Left lung (tissue), 4 donors: ENCODE measurements at regions not wholly inside any gene's neighbourhood (a gene's known extent, or its start where the extent isn't known, plus 50 kb on each side); places are given as distances from the start of the nearest gene placed in this dataset.

Experiments used
- ATAC-seq: fragments of 200-7000 bp; cut with Tn5 transposase; one replicate; pipeline ENCODE4 v1.9.1; 2020; ENCODE audit warnings: moderate library complexity
- DNase-seq, 4 donors: peaks; one replicate each; pipeline ENCODE4 v3.0.0-alpha.2; 2013 to 2020
- H3K27ac ChIP-seq, 2 donors: fragments of 200-600 bp; sonication (generic) in 1 of 2; one replicate each; pipeline versions ENCODE4 v1.5.0 to v1.8.0; 2020 to 2021
- H3K27me3 ChIP-seq, 2 donors: fragments of 200-600 bp; sonication (generic) in 1 of 2; one replicate each; pipeline versions ENCODE4 v1.5.0 to v1.8.0; 2020 to 2021
- H3K36me3 ChIP-seq, 2 donors: fragments of 200-600 bp; sonication (generic) in 1 of 2; one replicate each; pipeline versions ENCODE4 v1.5.0 to v1.8.0; 2020 to 2021
- H3K4me1 ChIP-seq, 2 donors: fragments of 200-600 bp; one replicate each; pipeline ENCODE4 v1.8.0; 2021
- H3K4me3 ChIP-seq, 2 donors: fragments of 200-600 bp; sonication (generic) in 1 of 2; one replicate each; pipeline versions ENCODE4 v1.5.0 to v1.8.0; 2020 to 2021; ENCODE audit warnings: mild to moderate bottlenecking in 1 of 2
- H3K9me3 ChIP-seq, 2 donors: fragments of 200-600 bp; sonication (generic) in 1 of 2; one replicate each; pipeline versions ENCODE4 v1.5.0 to v1.8.0; 2020 to 2021
- intact Hi-C, 2 donors: fragments of 100-400 bp; cut with DNase I; formaldehyde crosslinking; loops; one replicate each; pipeline versions ENCODE4 v1.11.2 to v1.14.2; 2022
- TF ChIP-seq, protein P1 (sequence below), 2 donors: fragments of 200-600 bp; sonication (generic) in 1 of 2; IDR thresholded peaks; one replicate each; pipeline versions ENCODE4 v1.5.0 to v1.8.0; 2021; ENCODE audit warnings: antibody characterized with exemption in 2 of 2
- donor health status: DM: no; HTN: yes; CAD: no.
- donor health status: DM: no; HTN: no; CAD: no.

GRCh38 chr1:30058970-30059369 lies 664.4 kb downstream of the MATN1 start:
- peaks cover 0 to 24% of the 10 kb centered on the region in 2 donors for H3K27me3 ChIP-seq
- no peak overlapping the region for H3K27ac ChIP-seq
- intact Hi-C loops = no loop called here
- TF ChIP-seq, protein P1, sequence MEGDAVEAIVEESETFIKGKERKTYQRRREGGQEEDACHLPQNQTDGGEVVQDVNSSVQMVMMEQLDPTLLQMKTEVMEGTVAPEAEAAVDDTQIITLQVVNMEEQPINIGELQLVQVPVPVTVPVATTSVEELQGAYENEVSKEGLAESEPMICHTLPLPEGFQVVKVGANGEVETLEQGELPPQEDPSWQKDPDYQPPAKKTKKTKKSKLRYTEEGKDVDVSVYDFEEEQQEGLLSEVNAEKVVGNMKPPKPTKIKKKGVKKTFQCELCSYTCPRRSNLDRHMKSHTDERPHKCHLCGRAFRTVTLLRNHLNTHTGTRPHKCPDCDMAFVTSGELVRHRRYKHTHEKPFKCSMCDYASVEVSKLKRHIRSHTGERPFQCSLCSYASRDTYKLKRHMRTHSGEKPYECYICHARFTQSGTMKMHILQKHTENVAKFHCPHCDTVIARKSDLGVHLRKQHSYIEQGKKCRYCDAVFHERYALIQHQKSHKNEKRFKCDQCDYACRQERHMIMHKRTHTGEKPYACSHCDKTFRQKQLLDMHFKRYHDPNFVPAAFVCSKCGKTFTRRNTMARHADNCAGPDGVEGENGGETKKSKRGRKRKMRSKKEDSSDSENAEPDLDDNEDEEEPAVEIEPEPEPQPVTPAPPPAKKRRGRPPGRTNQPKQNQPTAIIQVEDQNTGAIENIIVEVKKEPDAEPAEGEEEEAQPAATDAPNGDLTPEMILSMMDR (IDR thresholded peaks at IDR 0.05) = no peak
- no peaks in the 10 kb centered on the region for H3K4me1 ChIP-seq
- ATAC-seq (peak; percentile 41), DNase-seq (no peak)
- H3K36me3 ChIP-seq = no peaks in the 10 kb centered on the region
- no peak overlapping the region for H3K4me3 ChIP-seq
- H3K9me3 ChIP-seq = no peaks in the 10 kb centered on the region

DNA sequence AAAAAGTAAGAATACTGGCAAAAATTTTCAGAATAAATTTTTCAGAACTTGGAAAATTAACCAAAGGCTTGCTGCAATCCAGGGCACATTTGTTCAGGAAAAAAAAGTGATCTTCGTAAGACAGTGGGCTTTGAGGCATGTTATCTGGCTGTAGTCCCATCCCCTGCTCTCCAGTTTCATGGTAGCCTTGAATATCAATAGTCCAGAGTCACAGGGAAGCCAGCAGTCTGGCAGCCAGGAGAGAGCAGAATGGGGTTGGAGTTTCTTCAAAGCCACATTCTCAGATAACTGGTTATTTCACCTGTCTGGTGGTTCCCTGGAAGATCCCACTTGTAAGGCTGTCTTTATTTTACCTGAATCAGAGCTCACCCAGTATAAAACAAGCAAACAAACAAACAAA lies 669.3 kb downstream of the MATN1 start:
- ATAC-seq (no peak), DNase-seq (no peak)
- no peak overlapping the region for H3K4me3 ChIP-seq
- no peak overlapping the region for H3K27ac ChIP-seq
- no peaks in the 10 kb centered on the region for H3K9me3 ChIP-seq
- no peaks in the 10 kb centered on the region for H3K36me3 ChIP-seq
- TF ChIP-seq, protein P1 (IDR thresholded peaks at IDR 0.05) = no peak
- no peaks in the 10 kb centered on the region for H3K4me1 ChIP-seq
- intact Hi-C loops = no loop called here
- H3K27me3 ChIP-seq = peaks cover 0 to 57% of the 10 kb centered on the region in 2 donors

DNA sequence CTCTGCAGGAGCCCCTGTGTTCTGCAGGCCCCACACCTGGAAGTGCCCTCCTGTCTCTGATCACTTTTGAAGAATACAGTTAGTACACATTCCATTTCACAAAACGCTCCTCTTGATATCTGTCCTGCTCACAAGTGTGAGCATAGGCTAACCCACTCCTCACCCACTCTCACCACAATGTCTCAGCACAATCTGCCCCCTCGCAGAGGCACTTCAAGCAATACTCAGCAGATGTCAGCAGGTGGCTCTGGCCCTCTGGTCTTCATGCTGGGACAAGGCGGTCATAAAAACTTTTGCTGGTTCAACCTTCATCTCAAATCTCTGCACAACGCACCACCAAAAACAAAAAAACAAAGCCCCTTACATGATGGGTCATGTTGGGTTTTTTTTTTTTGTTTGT lies 671.2 kb downstream of the MATN1 start:
- TF ChIP-seq, protein P1 (IDR thresholded peaks at IDR 0.05) = no peak
- no peaks in the 10 kb centered on the region for H3K4me1 ChIP-seq
- H3K27ac ChIP-seq = no peak overlapping the region
- DNase-seq (no peak), ATAC-seq (no peak)
- H3K27me3 ChIP-seq = peaks cover 0 to 54% of the 10 kb centered on the region in 2 donors
- no peaks in the 10 kb centered on the region for H3K36me3 ChIP-seq
- intact Hi-C loops = no loop called here
- no peaks in the 10 kb centered on the region for H3K9me3 ChIP-seq
- H3K4me3 ChIP-seq = no peak overlapping the region

DNA sequence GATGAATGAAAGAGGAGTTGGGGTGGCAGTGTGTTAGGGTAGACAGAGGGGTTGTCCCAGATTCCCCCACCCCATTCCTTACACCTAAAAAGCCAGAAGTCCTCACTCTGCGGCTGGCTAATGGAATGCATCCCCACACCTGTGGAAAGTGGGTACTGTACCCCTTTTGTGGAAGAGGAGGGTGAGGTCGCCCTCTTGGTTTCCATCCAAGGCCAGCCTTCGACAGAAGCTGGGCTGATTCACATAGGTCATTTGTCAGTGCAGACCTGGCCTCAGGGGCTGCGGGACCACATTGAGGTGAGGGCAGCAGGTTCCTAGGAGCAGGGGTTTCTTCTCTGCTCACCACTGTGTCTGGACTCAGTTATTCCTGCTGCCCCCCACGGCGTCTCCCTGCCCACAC lies 671.6 kb downstream of the MATN1 start:
- no peak for DNase-seq
- H3K9me3 ChIP-seq = no peaks in the 10 kb centered on the region
- no peaks in the 10 kb centered on the region for H3K4me1 ChIP-seq
- no peak overlapping the region for H3K27ac ChIP-seq
- H3K4me3 ChIP-seq = no peak overlapping the region
- TF ChIP-seq, protein P1 (IDR thresholded peaks at IDR 0.05) = no peak
- peaks cover 0 to 53% of the 10 kb centered on the region in 2 donors for H3K27me3 ChIP-seq
- intact Hi-C loops = no loop called here
- no peaks in the 10 kb centered on the region for H3K36me3 ChIP-seq
- no peak for ATAC-seq

DNA sequence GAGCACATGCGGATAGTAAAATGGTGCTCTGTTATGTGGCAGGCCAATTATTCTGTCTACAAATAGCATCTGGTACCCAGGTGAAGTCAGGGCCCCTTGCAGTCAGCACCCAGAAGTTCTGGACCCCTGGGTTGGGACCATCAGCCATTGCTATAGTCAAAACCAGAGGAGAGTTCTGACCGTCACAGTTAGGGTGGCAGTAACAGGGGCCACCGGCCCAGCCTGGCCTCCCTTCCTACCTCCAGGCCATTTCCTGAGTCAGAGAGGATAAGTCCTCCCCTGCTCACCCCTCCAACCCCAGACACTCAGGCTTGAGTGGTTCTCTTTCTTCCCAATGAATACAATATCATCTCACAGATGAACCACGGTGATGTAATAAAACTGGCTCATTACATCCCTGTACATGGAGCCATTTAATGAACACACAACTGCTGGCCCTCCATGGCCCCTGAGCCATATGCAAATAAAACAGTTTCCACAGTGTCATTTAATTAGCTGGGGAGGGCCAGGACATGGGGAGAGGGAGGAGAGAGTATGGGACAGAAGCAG lies 673.6 kb downstream of the MATN1 start:
- DNase-seq (no peak), ATAC-seq (no peak)
- intact Hi-C loops = no loop called here
- Histone ChIP-seq H3K4me3 (no peak overlapping the region), H3K36me3 (no peaks in the 10 kb centered on the region), H3K27ac (no peak overlapping the region), H3K27me3 (peaks cover 0 to 53% of the 10 kb centered on the region in 2 donors), H3K4me1 (no peaks in the 10 kb centered on the region), H3K9me3 (no peaks in the 10 kb centered on the region)
- TF ChIP-seq, protein P1 (IDR thresholded peaks at IDR 0.05) = no peak
